PC-9 (cell line): ENCODE measurements at regions not wholly inside any gene's neighbourhood (a gene's known extent, or its start where the extent isn't known, plus 50 kb on each side); places are given as distances from the start of the nearest gene placed in this dataset.

ENCODE experiments used
- BruUV-seq: library from RNA; stranded (reverse); fragments of 400-500 nt; replicated peaks from 2 replicates; lab custom pipeline; 2021; lab: Mats Ljungman, UMichigan
- CTCF ChIA-PET: fragments of 300-600 bp; sonication (Branson Sonifier 250); formaldehyde crosslinking; loops from one replicate; lab custom pipeline; 2022; ENCODE audit warnings: antibody characterized with exemption; lab: Charles Lee
- POLR2A ChIA-PET: fragments of 300-600 bp; sonication (Branson Sonifier 250); formaldehyde crosslinking; loops from one replicate; lab custom pipeline; 2022; ENCODE audit warnings: antibody characterized with exemption; ENCODE audit not compliant: unreplicated experiment; lab: Charles Lee
- DNase-seq, 2 experiments: peaks; one replicate each; pipeline versions ENCODE4 v3.0.0 to v3.0.0-alpha.2; 2015 to 2022; ENCODE audit warnings: mixed read lengths in 1 of 2
- H2AFZ ChIP-seq: fragments of 200-600 bp; sonication (generic); 2 replicates; pipeline ENCODE4 v1.8.1; 2017; ENCODE audit warnings: antibody characterized with exemption
- H3F3A ChIP-seq: fragments of 200-600 bp; sonication (generic); 2 replicates; pipeline ENCODE4 v1.8.1; 2017; ENCODE audit warnings: antibody characterized with exemption, mild to moderate bottlenecking, low read depth; ENCODE audit not compliant: insufficient read depth
- H3K27ac ChIP-seq: fragments of 200-600 bp; sonication (generic); 2 replicates; pipeline ENCODE4 v1.6.1; 2016; ENCODE audit warnings: mixed run types
- H3K27me3 ChIP-seq: fragments of 200-600 bp; sonication (generic); 2 replicates; pipeline ENCODE4 v1.6.1; 2016; ENCODE audit warnings: low read depth, mixed run types; ENCODE audit not compliant: insufficient read depth
- H3K36me3 ChIP-seq: fragments of 200-600 bp; sonication (generic); 2 replicates; pipeline ENCODE4 v1.6.1; 2016; ENCODE audit warnings: low read depth, mixed run types
- H3K4me1 ChIP-seq: fragments of 200-600 bp; sonication (generic); replicated peaks from 2 replicates; pipeline ENCODE4 v1.6.1; 2016; ENCODE audit warnings: mixed run types; ENCODE audit not compliant: insufficient read depth
- H3K4me2 ChIP-seq: fragments of 200-600 bp; sonication (generic); 2 replicates; pipeline ENCODE4 v1.6.1; 2017; ENCODE audit warnings: mixed run types
- H3K4me3 ChIP-seq: fragments of 200-600 bp; sonication (generic); 2 replicates; pipeline ENCODE4 v1.6.1; 2016; ENCODE audit warnings: mixed run types
- H3K79me2 ChIP-seq: fragments of 200-600 bp; sonication (generic); 2 replicates; pipeline ENCODE4 v1.6.1; 2017; ENCODE audit warnings: low read depth, mixed run types
- H3K9me2 ChIP-seq: fragments of 200-600 bp; sonication (generic); 2 replicates; pipeline ENCODE4 v1.8.1; 2017; ENCODE audit warnings: mild to moderate bottlenecking; ENCODE audit not compliant: insufficient read depth
- H3K9me3 ChIP-seq: fragments of 200-600 bp; sonication (generic); 2 replicates; pipeline ENCODE4 v1.8.1; 2016; ENCODE audit warnings: low read depth; ENCODE audit not compliant: insufficient read depth
- H4K20me1 ChIP-seq: fragments of 200-600 bp; sonication (generic); 2 replicates; pipeline ENCODE4 v1.8.1; 2017; ENCODE audit not compliant: insufficient read depth
- CTCF ChIP-seq: fragments of 200-600 bp; sonication (generic); conservative IDR thresholded peaks from 2 replicates; pipeline ENCODE4 v1.6.1; 2017; ENCODE audit warnings: mixed run types, antibody characterized with exemption, mild to moderate bottlenecking, moderate library complexity
- EZH2 ChIP-seq: fragments of 200-600 bp; sonication (generic); IDR thresholded peaks from 2 replicates; pipeline ENCODE4 v1.8.0; 2017; ENCODE audit warnings: antibody characterized with exemption, low read depth
- intact Hi-C: fragments of 100-400 bp; cut with micrococcal nuclease; formaldehyde crosslinking; loops from one replicate; pipeline ENCODE4 v1.10.0; 2022; ENCODE audit not compliant: unreplicated experiment

- Histone ChIP-seq H3K27me3 (no peaks in the 10 kb centered on the region), H3K4me1 (peaks cover 17% of the 10 kb centered on the region), H3K4me2 (no peak overlapping the region), H3K9me3 (no peaks in the 10 kb centered on the region), H3F3A (0 out of 2 replicates have a peak, but pooled peaks cover 8% of the 10 kb centered on the region), H4K20me1 (no peaks in the 10 kb centered on the region), H3K36me3 (no peaks in the 10 kb centered on the region), H3K4me3 (no peak overlapping the region), H3K27ac (no peak overlapping the region), H3K79me2 (no peaks in the 10 kb centered on the region), H2AFZ (no peak overlapping the region), H3K9me2 (no peaks in the 10 kb centered on the region)
- POLR2A ChIA-PET: no interaction called here
- no TSS peak for BruUV-seq
- intact Hi-C loops: no loop called here
- TF ChIP-seq EZH2 (no peak), CTCF (no peak)
- CTCF ChIA-PET: no interaction called here
- no peak for DNase-seq
Measured at GRCh38 chr2:212945526-212945925, 205.9 kb downstream of the IKZF2 start.

GRCh38 chr2:212943351-212943750 lies 208.1 kb downstream of the IKZF2 start:
- CTCF ChIA-PET: no interaction called here
- no TSS peak for BruUV-seq
- H3K27ac ChIP-seq: no peak overlapping the region
- no peak for DNase-seq
- H3K79me2 ChIP-seq: no peaks in the 10 kb centered on the region
- peaks cover 24% of the 10 kb centered on the region for H3K4me1 ChIP-seq
- POLR2A ChIA-PET: no interaction called here
- no peaks in the 10 kb centered on the region for H4K20me1 ChIP-seq
- H3K4me3 ChIP-seq: no peak overlapping the region
- H3F3A ChIP-seq: 0 out of 2 replicates have a peak, but pooled peaks cover 15% of the 10 kb centered on the region
- H3K27me3 ChIP-seq: no peaks in the 10 kb centered on the region
- H2AFZ ChIP-seq: no peak overlapping the region
- H3K9me2 ChIP-seq: no peaks in the 10 kb centered on the region
- H3K4me2 ChIP-seq: no peak overlapping the region
- intact Hi-C loops: no loop called here
- TF ChIP-seq CTCF: no peak
- TF ChIP-seq EZH2: no peak
- no peaks in the 10 kb centered on the region for H3K9me3 ChIP-seq
- H3K36me3 ChIP-seq: no peaks in the 10 kb centered on the region

- Histone ChIP-seq H2AFZ (no peak overlapping the region), H3K79me2 (no peaks in the 10 kb centered on the region), H4K20me1 (no peaks in the 10 kb centered on the region), H3K27me3 (no peaks in the 10 kb centered on the region), H3F3A (0 out of 2 replicates have a peak, but pooled peaks cover 15% of the 10 kb centered on the region), H3K4me3 (no peak overlapping the region), H3K9me2 (no peaks in the 10 kb centered on the region), H3K36me3 (no peaks in the 10 kb centered on the region), H3K9me3 (no peaks in the 10 kb centered on the region), H3K27ac (peak overlapping the region; percentile 76), H3K4me2 (peak overlapping the region; percentile 40; the same call in 1 of the 2 replicates), H3K4me1 (peaks cover 24% of the 10 kb centered on the region)
- CTCF ChIA-PET: no interaction called here
- BruUV-seq: no TSS peak
- intact Hi-C loops: loop anchor here (2.0 kb wide), 1 partner anchor 29 kb away; no protein-coding TSS in a partner anchor
- POLR2A ChIA-PET: interaction anchor here (0.6 kb wide), 1 partner anchor 22 kb away, joined by 3 read pairs; no protein-coding TSS in a partner anchor
- TF ChIP-seq CTCF (no peak), EZH2 (no peak)
- DNase-seq: no peak
Measured at GRCh38 chr2:212941361-212941760, 210.1 kb downstream of the IKZF2 start.
